ENCODE measurements at regions not wholly inside any gene's neighbourhood (a gene's known extent, or its start where the extent isn't known, plus 50 kb on each side); places are given as distances from the start of the nearest gene placed in this dataset.

DNA sequence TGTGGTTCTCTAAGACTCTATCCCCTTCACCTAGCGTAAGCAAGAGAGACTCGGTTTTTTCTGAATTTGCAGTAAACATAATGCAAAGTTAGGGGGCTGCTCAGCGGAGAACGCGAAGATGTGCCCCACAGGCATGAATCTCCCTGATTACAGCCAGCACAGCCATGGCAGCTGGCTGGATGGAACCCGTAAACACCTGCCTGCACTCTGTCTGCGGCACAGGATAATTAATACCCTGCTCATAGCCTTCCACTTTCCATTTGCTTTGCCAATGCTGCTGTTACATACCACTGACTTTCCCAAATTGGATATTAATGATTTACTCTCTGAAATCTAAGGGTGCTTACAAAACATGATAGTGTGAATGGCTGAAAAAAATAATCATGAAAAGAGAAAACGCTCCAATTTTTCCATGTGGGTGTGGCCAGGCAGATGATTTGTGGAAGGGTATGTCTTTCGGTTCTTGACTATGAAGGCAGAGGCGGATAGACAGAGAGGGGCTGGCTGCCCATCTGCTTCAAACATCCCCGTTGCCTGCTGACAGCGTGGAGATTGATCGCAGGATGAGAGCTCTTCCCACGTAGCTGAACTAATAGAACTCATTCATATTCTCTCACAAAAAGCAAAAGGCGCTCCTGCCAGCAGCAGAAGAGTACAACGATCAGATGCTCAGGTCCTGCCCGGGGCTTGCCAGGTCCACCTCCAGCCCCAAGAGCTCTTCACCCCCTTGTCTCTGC lies 193.2 kb upstream of the GHITM start:
- DNase-seq (no peak), ATAC-seq (no peak)
- no peaks in the 10 kb centered on the region for H3K36me3 ChIP-seq
- TF ChIP-seq, protein P1, sequence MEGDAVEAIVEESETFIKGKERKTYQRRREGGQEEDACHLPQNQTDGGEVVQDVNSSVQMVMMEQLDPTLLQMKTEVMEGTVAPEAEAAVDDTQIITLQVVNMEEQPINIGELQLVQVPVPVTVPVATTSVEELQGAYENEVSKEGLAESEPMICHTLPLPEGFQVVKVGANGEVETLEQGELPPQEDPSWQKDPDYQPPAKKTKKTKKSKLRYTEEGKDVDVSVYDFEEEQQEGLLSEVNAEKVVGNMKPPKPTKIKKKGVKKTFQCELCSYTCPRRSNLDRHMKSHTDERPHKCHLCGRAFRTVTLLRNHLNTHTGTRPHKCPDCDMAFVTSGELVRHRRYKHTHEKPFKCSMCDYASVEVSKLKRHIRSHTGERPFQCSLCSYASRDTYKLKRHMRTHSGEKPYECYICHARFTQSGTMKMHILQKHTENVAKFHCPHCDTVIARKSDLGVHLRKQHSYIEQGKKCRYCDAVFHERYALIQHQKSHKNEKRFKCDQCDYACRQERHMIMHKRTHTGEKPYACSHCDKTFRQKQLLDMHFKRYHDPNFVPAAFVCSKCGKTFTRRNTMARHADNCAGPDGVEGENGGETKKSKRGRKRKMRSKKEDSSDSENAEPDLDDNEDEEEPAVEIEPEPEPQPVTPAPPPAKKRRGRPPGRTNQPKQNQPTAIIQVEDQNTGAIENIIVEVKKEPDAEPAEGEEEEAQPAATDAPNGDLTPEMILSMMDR (IDR thresholded peaks at IDR 0.05) = no peak
- no peak for TF ChIP-seq POLR2A (IDR thresholded peaks at IDR 0.05)
- H3K4me1 ChIP-seq = no peaks in the 10 kb centered on the region
- no peaks in the 10 kb centered on the region for H3K27me3 ChIP-seq
- intact Hi-C loops (cut with DNase I) = no loop called here
- H3K9me3 ChIP-seq = no peaks in the 10 kb centered on the region
- no peak overlapping the region for H3K4me3 ChIP-seq
- WGBS (ENCODE audit: insufficient coverage, low coverage, low lambda C conversion rate, missing lambda C conversion rate) = 55% methylated on average over 11 of the region's 17 CpGs
- H3K27ac ChIP-seq = no peak overlapping the region

DNA sequence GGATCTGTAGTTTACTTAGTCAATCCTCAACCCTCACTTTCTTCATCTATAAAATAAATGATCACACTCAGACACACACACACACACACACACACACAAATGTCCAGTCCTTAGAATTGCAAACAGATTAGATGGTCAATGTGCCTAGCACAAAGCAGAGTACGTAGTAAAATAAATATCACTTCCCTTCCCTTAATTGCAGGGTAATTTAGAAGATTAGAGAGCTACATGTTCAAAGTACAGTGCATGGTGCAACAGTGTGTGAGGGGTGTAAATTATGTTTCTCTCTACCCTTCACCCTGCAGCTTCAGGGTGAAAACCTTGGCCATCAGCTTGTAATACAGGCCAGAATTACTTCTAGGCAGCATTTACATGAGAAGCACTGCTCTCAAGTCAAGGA lies 187.0 kb upstream of the GHITM start:
- Histone ChIP-seq H3K27me3 (no peaks in the 10 kb centered on the region), H3K4me3 (no peak overlapping the region), H3K9me3 (no peaks in the 10 kb centered on the region), H3K4me1 (no peaks in the 10 kb centered on the region), H3K36me3 (no peaks in the 10 kb centered on the region), H3K27ac (no peak overlapping the region)
- TF ChIP-seq POLR2A (IDR thresholded peaks at IDR 0.05) = no peak
- TF ChIP-seq, protein P1 (IDR thresholded peaks at IDR 0.05) = no peak
- ATAC-seq (no peak), DNase-seq (no peak)
- 42% methylated on average over 1 of the region's 1 CpG for WGBS (ENCODE audit: insufficient coverage, low coverage, low lambda C conversion rate, missing lambda C conversion rate)
- intact Hi-C loops (cut with DNase I) = no loop called here

DNA sequence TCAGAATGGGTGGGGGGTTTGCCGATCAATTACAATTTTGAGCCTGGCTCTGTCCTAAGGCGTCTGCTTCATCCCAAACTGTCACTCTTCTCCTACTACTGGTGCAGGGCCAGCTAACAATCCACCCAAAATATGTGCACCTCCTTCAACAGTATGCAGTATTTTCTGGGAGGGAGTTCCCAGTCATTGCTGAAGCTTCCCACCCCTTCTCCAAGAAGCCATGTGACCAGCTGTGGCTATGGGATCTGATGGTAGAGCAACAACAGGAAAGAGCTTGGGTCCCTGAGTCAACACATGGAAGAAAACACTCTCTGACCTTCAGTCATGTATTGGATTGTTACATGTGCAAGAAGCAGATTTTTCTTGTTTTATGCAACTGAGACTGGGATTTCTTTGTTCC lies 185.7 kb upstream of the GHITM start:
- no peak for ATAC-seq
- H3K27ac ChIP-seq = no peak overlapping the region
- no peaks in the 10 kb centered on the region for H3K9me3 ChIP-seq
- no peaks in the 10 kb centered on the region for H3K27me3 ChIP-seq
- H3K4me3 ChIP-seq = no peak overlapping the region
- no peaks in the 10 kb centered on the region for H3K36me3 ChIP-seq
- no peak for DNase-seq
- WGBS (ENCODE audit: insufficient coverage, low coverage, low lambda C conversion rate, missing lambda C conversion rate) = 56% methylated on average over 2 of the region's 2 CpGs
- H3K4me1 ChIP-seq = no peaks in the 10 kb centered on the region
- no peak for TF ChIP-seq POLR2A (IDR thresholded peaks at IDR 0.05)
- TF ChIP-seq, protein P1 (IDR thresholded peaks at IDR 0.05) = no peak
- intact Hi-C loops (cut with DNase I) = no loop called here

GRCh38 chr10:83954193-83954799 lies 185.0 kb upstream of the GHITM start:
- Histone ChIP-seq H3K4me1 (no peaks in the 10 kb centered on the region), H3K36me3 (no peaks in the 10 kb centered on the region), H3K9me3 (no peaks in the 10 kb centered on the region), H3K27me3 (no peaks in the 10 kb centered on the region), H3K27ac (no peak overlapping the region), H3K4me3 (no peak overlapping the region)
- TF ChIP-seq, protein P1 (IDR thresholded peaks at IDR 0.05) = no peak
- TF ChIP-seq POLR2A (IDR thresholded peaks at IDR 0.05) = no peak
- 44% methylated on average over 4 of the region's 4 CpGs for WGBS (ENCODE audit: insufficient coverage, low coverage, low lambda C conversion rate, missing lambda C conversion rate)
- ATAC-seq (no peak), DNase-seq (no peak)
- intact Hi-C loops (cut with DNase I) = no loop called here
